Parathyroid adenoma (tissue), 2 donors: ENCODE measurements at regions not wholly inside any gene's neighbourhood (a gene's known extent, or its start where the extent isn't known, plus 50 kb on each side); places are given as distances from the start of the nearest gene placed in this dataset.
"Not testable (repeated sequence)": the region's sequence is repeated elsewhere in the genome, so short reads cannot be mapped to it uniquely, and the experiment has no call there.

Experiments used
- H2AFZ ChIP-seq: fragments of 300-600 bp; sonication (generic); one replicate; pipeline ENCODE4 v1.7.0; 2017; ENCODE audit warnings: antibody characterized with exemption, mild to moderate bottlenecking
- H3K27ac ChIP-seq: fragments of 300-600 bp; sonication (generic); one replicate; pipeline ENCODE4 v1.7.0; 2017
- H3K27me3 ChIP-seq: fragments of 300-600 bp; sonication (generic); one replicate; pipeline ENCODE4 v1.7.0; 2017; ENCODE audit warnings: low read length; ENCODE audit not compliant: control insufficient read depth, insufficient read depth
- H3K36me3 ChIP-seq: fragments of 300-600 bp; sonication (generic); one replicate; pipeline ENCODE4 v1.7.0; 2017; ENCODE audit warnings: low read length; ENCODE audit not compliant: control insufficient read depth, insufficient read depth
- H3K4me1 ChIP-seq: fragments of 300-600 bp; sonication (generic); one replicate; pipeline ENCODE4 v1.7.0; 2017; ENCODE audit warnings: control low read depth
- H3K4me2 ChIP-seq: fragments of 300-600 bp; sonication (generic); one replicate; pipeline ENCODE4 v1.7.0; 2017; ENCODE audit warnings: low read length
- H3K4me3 ChIP-seq: fragments of 300-600 bp; sonication (generic); one replicate; pipeline ENCODE4 v1.7.0; 2017; ENCODE audit warnings: low read depth, low read length
- H3K79me2 ChIP-seq: fragments of 300-600 bp; sonication (generic); one replicate; pipeline ENCODE4 v1.7.0; 2017; ENCODE audit warnings: control low read depth
- H3K9ac ChIP-seq: fragments of 300-600 bp; sonication (generic); one replicate; pipeline ENCODE4 v1.7.0; 2017; ENCODE audit warnings: mild to moderate bottlenecking
- H3K9me3 ChIP-seq: fragments of 300-600 bp; sonication (generic); one replicate; pipeline ENCODE4 v1.7.0; 2017; ENCODE audit warnings: low read length; ENCODE audit not compliant: control insufficient read depth
- CTCF ChIP-seq: fragments of 300-600 bp; sonication (generic); IDR thresholded peaks from one replicate; pipeline ENCODE4 v1.7.0; 2017; ENCODE audit warnings: antibody characterized with exemption, mild to moderate bottlenecking
- donor health status: primary hyperparathyroidism.

GRCh38 chr5:85428426-85428934 is 1043.8 kb upstream of the EDIL3 start:
- Histone ChIP-seq H3K4me3 (no peak overlapping the region), H3K27me3 (no peaks in the 10 kb centered on the region), H3K9me3 (no peaks in the 10 kb centered on the region), H3K9ac (no peak overlapping the region), H3K4me1 (no peaks in the 10 kb centered on the region), H3K4me2 (no peak overlapping the region), H3K36me3 (no peaks in the 10 kb centered on the region), H3K27ac (no peak overlapping the region), H3K79me2 (no peaks in the 10 kb centered on the region), H2AFZ (no peak overlapping the region)
- no peak for TF ChIP-seq CTCF

GRCh38 chr5:85431726-85432125 is 1047.0 kb upstream of the EDIL3 start:
- not testable (repeated sequence) for H3K4me2 ChIP-seq, H3K9ac ChIP-seq, H3K36me3 ChIP-seq, H3K4me1 ChIP-seq, H3K27ac ChIP-seq, H3K79me2 ChIP-seq, H3K9me3 ChIP-seq, H3K4me3 ChIP-seq, H2AFZ ChIP-seq, H3K27me3 ChIP-seq

- H3K27me3 ChIP-seq, result no peaks in the 10 kb centered on the region
- H3K4me3 ChIP-seq, result no peak overlapping the region
- no peaks in the 10 kb centered on the region for H3K36me3 ChIP-seq
- no peaks in the 10 kb centered on the region for H3K9me3 ChIP-seq
- no peak overlapping the region for H3K9ac ChIP-seq
- no peak overlapping the region for H3K4me2 ChIP-seq
- H3K79me2 ChIP-seq, result no peaks in the 10 kb centered on the region
- H2AFZ ChIP-seq, result no peak overlapping the region
- H3K4me1 ChIP-seq, result no peaks in the 10 kb centered on the region
- no peak for TF ChIP-seq CTCF
- H3K27ac ChIP-seq, result no peak overlapping the region
These were observed 1056.5 kb upstream of the EDIL3 start for GRCh38 chr5:85441156-85441555.

GRCh38 chr5:85441853-85442252 is 1057.2 kb upstream of the EDIL3 start:
- Histone ChIP-seq H3K27ac (no peak overlapping the region), H3K27me3 (no peaks in the 10 kb centered on the region), H3K79me2 (no peaks in the 10 kb centered on the region), H3K9ac (no peak overlapping the region), H3K4me1 (no peaks in the 10 kb centered on the region), H3K4me2 (no peak overlapping the region), H3K36me3 (no peaks in the 10 kb centered on the region), H3K4me3 (no peak overlapping the region), H2AFZ (no peak overlapping the region), H3K9me3 (no peaks in the 10 kb centered on the region)
- no peak for TF ChIP-seq CTCF

GRCh38 chr5:85452322-85453025 is 1067.8 kb upstream of the EDIL3 start:
- Histone ChIP-seq H2AFZ (no peak overlapping the region), H3K4me3 (no peak overlapping the region), H3K9ac (no peak overlapping the region), H3K4me2 (no peak overlapping the region), H3K27me3 (no peaks in the 10 kb centered on the region), H3K79me2 (no peaks in the 10 kb centered on the region), H3K36me3 (no peaks in the 10 kb centered on the region), H3K9me3 (no peaks in the 10 kb centered on the region), H3K27ac (no peak overlapping the region), H3K4me1 (no peaks in the 10 kb centered on the region)
- no peak for TF ChIP-seq CTCF
